GM18873 (cell line): ENCODE measurements at regions not wholly inside any gene's neighbourhood (a gene's known extent, or its start where the extent isn't known, plus 50 kb on each side); places are given as distances from the start of the nearest gene placed in this dataset.

Experiments
- ATAC-seq: cut with Tn5 transposase; IDR thresholded peaks from one replicate; pipeline ENCODE4 v1.9.1; 2021; ENCODE audit warnings: mild to moderate bottlenecking, moderate library complexity, moderate number of reproducible peaks; ENCODE audit not compliant: unreplicated experiment, low FRiP score

DNA sequence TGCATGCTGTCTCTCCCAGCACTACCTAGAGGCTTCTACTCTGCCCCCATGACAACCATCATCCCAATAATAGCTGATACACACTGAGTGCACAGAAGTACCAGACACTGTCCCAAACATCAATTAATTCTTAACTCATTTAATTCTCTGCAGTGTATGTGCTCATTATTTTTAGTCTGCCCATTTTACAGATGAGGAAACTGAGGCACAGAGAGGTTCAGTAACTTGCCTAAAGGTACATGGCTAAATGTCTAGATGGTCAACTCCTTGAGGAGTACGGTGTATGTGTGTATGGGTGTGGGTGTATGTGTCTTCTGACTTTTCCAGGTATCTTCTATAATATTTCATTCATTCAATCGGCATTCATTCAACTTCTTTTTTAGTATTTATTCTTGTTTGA, 407.9 kb downstream of the SOX9 start:
- ATAC-seq = no peak

DNA sequence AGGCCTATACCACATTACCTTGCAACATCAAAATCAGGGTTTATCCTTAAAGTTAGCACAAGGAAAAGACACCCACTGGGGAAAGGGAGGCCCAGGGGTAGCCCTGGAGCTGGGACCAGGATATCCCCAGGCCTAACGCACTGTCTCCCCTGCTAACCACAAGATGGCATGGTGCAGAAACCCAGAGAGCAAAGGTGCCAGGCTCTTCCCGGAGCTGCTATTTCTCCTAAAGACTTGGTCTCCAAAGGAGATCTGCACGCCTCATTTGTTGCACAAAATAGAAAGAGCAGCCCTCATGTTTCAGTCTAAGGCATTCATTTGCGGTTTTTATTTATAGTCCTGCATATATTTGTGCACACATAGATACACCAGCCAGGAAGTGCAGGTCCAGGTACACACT, 408.6 kb downstream of the SOX9 start:
- ATAC-seq = no peak

DNA sequence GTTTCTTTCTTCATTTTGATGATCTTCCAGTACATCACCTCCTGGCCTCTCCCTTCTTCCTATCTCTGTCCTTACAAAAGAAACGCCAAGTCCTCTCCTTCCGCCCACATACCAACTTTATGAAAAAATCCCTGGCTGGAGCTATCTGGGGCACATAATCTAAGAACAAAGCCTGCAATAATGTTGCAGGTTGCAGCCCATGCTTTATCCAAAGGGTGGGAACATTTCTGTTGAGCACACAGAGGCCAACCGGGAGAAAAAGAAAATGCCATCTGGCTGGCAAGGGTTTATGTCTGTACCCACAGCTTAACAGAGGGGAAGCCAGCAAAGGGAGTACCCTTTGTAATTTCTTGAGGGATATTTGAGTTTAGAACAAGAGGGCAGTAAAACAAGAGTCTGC, 409.6 kb downstream of the SOX9 start:
- ATAC-seq = no peak

DNA sequence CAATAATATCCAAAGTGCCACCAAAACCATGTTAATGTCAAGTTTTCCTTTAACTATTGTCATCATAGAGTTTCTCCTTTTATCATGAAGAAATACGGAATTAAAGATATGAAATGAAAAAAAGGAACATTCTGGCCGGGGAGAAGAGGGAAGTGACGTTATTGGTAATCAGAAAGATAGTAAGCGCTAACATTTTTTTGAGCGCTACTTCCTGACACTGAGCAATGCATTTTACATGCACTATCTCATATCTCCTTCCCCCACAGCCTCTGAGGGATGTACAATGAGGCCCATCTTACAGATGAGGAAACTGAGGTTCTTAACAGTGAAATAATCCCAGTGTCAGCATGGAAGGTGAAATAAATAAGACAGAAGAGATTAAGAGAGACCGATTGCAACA, 410.9 kb downstream of the SOX9 start:
- no peak for ATAC-seq

DNA sequence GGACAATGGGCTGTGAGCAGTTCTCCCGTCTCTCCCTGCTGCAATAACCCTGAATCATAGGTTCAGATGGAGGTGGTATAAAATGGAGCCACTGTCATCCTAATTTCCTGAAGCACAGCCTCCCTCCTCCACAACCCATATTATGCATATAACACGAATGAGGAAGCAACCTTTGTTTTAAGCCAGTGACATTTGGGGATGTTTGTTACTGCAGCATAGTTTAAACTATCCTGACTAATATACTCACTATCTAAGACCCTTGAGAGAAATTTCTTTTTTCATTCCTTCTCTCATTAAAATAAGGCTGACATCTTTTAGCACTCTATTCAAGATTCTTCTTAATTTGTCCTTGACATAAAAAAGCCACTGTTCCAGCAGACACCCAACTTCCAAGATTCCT, 413.4 kb downstream of the SOX9 start:
- no peak for ATAC-seq

DNA sequence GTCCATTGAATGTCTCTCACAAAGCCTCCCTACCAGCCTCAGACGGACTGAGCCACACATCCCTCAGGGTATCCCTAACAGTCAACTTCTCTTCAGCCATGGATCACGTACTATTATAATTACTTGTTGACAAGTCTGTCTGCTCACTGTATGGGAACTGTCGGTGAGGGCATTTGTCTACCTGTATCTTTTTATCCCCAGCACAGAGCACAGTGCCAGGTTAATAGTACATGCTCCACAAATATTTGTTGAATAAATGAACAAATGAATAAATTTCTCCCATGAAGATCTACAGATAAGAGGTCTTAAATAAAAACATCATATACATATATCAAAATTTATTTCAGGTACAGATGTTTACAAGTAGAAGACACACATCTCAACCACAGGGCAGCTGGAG, 414.0 kb downstream of the SOX9 start:
- ATAC-seq = no peak

DNA sequence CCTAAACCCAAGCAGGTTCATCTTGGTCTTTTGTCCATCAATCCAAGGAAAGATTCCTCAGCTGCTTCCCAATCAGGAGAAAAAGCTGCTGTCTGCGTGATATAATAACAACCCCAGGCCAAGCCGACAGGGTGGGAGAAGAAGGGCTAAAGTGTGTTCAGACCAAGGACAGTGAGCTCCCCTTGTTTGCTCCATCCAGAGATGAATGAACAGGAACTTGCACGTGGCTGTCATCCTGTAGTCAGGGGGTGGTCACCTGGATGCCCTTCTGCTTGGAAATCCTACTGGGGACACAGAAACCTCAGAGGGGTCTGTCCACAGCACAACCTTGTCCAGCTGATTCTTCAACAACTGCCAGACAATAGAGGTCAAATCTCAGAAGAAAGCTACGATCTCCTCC, 414.5 kb downstream of the SOX9 start:
- no peak for ATAC-seq

DNA sequence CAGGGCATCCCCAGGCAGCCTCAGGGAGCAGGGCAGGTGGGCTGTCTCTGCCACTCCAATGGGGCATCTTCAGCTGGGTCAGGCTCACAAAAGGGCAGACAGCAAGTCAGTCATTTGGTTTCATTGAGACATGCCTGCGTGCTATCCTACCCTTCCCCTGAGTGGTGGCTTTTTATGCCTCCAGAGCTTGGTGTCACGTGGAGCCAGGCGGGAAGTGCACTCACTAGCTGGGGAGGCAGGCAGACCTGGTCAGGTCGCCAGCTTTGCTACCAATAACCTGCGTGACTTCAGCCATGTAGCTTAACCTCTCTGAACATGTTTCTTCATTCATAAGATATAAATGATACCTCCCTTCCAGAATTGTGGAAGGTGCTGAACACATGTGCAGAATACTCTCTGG, 415.0 kb downstream of the SOX9 start:
- ATAC-seq = no peak

DNA sequence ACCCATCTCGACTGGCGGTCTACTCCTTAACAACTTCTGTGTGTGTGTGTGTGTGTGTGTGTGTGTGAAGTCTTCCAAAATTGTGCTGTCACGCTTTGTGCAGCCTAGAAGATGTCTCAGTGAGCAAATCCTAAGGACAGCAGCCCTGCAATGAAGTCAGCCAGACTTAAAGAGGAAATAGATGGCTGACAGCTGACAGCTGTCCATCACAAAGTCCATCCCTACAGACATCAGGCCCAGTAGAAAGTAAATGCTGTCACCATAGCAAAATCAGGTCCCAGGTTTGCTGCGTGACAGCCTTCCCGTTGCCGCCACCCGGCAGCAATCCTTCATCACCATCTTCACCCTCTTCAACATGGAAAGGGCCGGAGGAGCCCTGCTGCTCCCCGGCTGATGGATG, 416.0 kb downstream of the SOX9 start:
- no peak for ATAC-seq

DNA sequence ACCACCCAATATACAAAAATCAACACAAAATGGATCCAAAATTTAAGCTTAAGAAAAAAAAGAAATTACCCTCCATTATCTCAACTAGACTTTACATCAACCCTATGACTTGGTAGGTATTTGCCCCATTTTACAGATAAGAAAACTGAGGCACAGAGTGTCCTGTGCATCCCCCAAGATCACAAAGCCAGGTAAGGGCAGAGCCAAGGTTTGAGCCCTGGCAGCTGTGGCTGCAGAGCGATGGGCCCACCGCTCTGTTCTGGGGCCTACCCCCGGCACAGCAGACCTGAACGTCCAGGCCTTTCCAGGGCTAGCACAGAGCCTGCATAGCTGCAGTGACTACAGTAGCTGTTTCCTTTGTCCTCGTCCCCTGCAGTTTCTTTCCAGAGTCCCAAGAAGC, 417.6 kb downstream of the SOX9 start:
- ATAC-seq = no peak

DNA sequence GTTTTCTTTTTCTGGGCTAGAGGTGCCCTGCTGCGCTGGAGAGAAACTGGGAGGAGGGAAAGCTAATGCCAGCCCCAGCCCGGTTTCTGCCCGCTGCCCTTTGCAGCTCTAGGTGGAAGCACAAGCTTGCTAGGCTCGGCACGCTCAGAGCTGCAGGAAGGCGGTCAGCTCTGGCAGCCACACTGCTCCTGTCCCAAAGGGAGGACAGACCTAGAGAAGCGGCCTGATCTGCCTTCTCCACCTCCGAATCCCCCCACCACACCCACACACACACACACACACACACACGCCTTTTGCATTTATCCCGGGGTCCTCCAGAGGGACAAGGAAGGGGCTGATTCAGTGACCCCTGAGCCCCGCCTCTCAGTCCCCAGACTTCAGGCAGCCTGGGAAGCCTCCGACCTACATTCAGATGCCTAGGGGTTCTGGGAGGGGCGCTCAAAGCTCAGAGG, 418.1 kb downstream of the SOX9 start:
- ATAC-seq = no peak

DNA sequence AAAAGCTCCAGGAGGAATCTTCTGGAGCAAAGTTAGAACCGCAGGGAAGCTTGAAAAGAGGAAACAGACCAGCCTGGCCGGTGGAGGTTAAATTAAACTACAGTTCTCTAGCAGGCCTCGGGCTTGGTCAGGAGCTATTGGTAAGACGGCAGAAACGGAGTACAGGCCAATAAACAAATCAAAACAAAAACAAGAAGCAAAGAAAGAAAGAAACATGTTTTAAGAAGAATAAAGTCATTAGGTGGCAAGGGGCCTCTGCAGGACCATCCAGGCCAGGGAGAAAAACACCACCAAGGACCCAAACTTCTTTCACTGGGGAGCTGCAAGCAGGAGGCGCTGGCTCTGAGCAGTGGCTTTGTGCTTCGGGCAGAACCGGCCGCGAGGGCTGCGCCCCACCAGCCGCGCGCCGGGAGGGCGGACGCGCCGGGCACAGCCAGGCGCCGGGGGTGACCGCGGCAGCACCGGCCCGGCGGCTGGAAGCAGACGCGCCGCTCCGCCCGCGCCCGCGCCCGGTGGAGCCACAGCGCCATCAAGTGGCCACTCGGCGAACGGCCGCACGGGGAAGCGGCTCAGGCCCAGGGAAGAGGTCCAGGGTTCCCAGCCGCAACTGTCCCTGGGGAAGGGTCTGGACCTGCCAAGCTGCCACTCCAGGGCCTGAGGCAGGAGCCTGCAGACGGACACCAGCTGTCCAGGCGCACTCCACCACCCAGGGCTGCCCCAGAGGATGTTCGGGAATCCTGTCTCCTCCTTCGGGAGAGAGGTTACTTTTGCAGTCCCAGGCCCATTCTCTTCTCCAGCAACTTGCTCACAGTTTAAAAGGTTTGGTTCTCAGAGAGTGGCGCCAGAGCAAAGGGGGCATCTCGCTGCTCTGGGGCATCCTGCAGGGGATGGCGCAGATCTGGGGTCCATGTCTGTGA, 419.4 kb downstream of the SOX9 start:
- ATAC-seq = no peak

DNA sequence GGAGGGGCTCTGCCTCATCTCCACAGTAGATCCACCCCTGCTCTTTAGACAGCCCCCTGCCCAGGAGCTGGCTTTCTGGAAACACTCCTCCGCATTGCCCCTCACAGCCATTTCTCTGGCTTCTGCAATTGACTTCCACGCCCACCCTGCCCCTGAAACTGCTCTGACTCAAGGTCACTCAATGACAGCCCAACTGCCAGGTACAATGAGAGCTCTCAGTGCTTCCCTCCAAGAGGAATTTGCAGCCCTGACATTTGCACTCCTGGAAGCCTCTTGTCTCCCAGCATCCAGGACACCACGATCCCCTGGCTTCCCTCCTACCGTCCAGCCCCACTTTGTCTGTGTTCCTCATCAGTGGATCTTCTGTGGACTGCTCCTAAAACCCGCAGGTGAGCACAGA, 421.5 kb downstream of the SOX9 start:
- ATAC-seq = no peak

DNA sequence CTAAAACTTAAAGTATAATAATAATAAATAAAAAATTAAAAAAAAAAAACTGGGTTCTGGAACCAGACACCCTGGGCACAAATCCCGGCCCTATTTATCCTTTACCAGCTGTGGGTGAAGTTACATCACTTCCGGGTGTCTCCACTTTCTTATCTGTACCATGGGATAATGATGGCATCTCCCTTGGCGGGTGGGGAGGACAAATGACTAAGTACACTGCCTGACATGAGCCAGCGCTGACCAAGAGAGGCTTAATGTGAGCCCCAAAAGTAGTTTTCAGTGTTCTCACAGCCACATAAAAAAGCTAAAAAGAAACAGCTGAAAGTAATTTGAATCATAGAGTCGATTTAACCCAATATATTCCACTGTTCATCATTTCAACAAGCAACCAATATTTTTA, 424.9 kb downstream of the SOX9 start:
- ATAC-seq = no peak

DNA sequence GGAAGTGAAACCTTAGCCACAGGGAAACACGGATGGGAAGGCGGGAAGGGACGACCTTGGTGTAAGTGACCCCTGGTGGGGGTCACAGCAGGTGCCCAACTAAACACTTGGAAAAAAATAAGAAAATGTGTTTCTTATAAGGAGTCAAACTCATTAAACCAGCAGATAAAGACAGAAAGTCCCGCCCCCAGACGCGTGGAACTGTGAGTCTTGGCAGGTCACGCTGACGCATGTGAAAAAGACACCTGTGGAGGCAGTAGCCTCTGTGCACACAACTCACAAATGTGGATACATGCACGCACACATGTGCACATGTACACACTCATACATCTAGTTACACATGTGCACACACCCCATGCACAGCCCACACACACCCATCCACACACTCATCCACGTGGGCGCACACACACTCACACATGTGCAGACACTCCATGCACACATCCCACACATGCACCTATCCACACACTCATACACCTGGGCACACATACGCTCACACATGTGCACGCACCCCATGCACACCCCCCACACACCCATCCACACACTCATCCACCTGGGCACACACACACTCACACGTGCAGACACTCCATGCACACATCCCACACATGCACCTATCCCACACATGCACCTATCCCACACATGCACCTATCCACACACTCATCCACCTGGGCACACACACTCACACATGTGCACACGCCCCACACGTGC, 432.4 kb downstream of the SOX9 start:
- no peak for ATAC-seq

DNA sequence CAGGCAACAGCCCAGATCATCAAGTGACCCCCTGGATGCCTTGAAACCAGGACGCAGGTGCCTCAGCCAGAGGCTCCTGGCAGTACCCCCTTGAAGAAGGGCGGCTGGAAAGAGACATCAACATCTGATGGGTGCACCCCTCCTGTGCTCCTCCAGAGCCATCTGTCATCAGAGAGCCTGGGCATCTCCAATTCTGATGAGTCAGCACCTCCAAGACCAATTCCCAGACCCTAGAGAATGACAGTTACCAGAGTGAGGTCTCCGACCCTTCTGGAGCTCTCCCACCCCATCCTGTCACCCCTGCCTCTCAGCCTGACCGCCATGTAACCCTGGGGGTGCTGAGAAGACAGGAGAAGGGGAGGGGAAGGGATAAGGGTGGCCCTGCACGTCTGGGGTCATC, 433.7 kb downstream of the SOX9 start:
- ATAC-seq = no peak

DNA sequence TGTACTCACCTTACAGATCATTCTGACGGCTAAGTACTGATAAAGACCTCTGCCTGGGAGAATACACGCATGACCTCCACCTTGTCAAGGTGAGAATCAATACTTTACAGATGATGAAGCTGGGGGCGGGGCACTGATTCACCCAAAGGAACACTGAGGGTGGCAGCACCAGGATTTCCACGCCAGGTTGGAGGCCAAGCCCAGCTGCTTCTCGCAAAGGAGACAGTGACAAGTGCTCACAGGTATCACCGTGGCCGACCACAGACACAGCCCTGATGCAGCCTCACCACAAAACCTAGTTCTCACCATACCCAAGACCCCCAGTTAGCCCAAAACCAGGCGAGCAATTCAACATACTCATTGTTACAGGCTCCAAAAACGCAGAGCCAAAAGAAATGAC, 434.2 kb downstream of the SOX9 start:
- ATAC-seq = no peak

DNA sequence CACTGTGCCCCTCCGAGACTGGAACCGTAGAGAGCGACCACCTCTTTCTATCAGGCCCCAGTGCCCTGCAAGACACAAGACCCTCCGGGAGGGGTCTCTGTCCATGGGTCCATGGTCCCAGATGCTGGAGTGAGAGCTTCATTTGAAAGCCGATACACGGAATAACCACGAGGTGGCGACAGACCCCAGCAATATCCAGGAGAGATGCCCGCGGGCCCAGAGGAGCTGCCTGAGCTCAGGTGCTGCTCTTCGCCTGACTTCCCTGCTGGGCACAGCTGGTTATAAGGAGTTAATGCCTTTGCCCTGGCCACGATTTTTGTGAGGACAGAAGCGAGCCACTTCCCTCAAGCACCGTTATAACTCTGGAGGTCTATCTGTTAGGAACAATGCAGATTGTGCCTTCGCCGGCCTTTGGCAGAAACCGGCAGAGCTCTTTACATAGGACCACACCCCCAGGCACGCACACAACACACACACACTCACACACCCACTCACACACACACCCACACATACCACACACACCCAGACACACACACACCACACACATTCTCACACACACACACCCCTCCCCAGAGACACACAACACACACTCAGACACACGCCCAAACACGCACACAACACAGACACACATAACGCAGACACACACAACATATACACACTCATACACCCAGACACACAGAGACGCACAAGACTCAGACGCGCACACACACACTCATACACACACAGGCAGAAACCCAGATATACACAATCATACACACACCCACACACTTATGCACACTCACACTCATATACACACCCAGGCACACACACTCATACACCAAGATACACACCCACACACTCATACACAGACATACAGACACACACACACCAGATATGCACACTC, 436.4 kb downstream of the SOX9 start:
- no peak for ATAC-seq

DNA sequence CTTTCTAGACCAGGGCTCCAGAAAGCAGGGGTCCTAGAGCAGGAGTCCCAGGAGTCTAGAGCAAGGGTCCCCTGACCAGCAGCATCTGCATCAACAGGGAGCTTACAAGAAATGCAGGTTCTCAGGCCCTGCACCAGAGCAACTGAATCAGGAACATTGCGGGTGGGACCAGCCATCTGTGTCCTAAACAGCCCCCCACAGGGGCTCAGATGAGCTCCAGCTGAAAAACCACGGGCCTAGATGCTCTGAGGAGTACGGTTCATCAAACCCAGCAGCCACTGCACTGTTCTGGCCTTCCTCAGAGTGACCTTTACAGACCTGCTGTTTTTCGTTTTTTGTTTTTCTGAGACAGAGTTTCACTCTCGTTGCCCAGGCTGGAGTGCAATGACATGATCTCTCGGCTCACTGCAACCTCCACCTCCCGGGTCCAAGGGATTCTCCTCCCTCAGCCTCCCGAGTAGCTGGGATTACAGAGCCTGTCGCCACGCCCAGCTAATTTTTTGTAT, 438.2 kb downstream of the SOX9 start:
- no peak for ATAC-seq

DNA sequence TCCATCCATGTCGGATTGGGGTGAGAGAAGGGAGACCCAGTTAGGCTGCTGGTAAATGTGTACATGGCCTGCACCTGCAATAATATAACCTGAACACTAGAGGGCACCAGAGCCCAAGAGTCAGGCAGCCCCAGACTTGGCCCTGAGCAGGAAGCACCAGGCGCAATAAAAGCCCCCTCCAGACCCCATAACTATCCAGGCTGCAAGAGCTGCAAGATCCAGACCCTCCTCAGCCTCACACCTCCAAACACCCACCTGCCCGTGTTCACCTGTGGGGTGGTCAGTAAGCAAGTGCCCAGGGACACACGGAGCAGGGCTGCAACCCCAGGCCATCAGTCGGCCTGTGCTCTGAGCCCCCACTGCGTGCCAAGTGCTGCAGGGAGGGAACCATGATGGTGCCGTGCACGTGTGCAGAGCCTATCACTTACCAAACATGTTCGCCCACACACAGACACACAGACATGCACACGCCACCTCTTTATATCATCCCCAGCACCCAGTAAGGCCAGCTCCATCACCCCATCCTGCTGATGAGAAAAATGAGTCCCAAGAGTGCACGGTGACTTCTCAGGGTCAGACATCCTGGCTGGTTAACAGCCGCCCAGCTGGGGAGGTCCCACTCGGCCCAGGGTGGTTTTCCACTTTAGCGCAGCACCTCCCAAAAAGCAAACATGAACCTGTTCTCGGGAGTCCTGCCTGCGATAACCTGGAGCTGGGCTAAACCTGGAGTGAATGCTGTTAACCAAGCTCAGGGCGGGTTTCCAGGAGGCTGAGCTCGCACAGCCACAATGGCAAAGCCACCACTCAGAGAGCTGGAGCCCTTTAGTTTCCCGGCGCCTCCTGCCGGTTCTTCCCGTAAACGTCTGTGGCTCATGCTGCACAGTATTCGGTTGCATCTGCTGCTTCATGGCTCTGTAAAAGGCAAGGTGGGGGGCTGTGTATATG, 439.8 kb downstream of the SOX9 start:
- ATAC-seq = no peak
